Thyroid gland (tissue), 4 donors: ENCODE measurements at regions not wholly inside any gene's neighbourhood (a gene's known extent, or its start where the extent isn't known, plus 50 kb on each side); places are given as distances from the start of the nearest gene placed in this dataset.

Experiments
- CTCF ChIP-seq, 6 experiments: fragments of 200-600 bp in 3 of 6; fragments of 450-650 bp in 3 of 6; sonication (generic) in 3 of 6; IDR thresholded peaks; one replicate each; pipeline ENCODE4 v1.5.1; 2016 to 2019; ENCODE audit warnings: antibody characterized with exemption in 6 of 6, mild to moderate bottlenecking in 2 of 6, inconsistent platforms in 1 of 6, moderate library complexity in 1 of 6
- POLR2A ChIP-seq, 2 donors: fragments of 450-650 bp; IDR thresholded peaks; one replicate each; pipeline ENCODE4 v1.6.1; 2017; ENCODE audit warnings: antibody characterized with exemption in 2 of 2, mild to moderate bottlenecking in 2 of 2, moderate library complexity in 1 of 2

GRCh38 chr6:43940071-43940392, 170.0 kb downstream of the VEGFA start:
- no peak for TF ChIP-seq CTCF (IDR thresholded peaks at IDR 0.05)
- TF ChIP-seq POLR2A (IDR thresholded peaks at IDR 0.05) = no peak
